GM23248 (cell line): ENCODE measurements at regions not wholly inside any gene's neighbourhood (a gene's known extent, or its start where the extent isn't known, plus 50 kb on each side); places are given as distances from the start of the nearest gene placed in this dataset.

ENCODE experiments used
- EZH2 ChIP-seq: fragments of 200-600 bp; sonication (generic); IDR thresholded peaks from 2 replicates; pipeline ENCODE4 v1.6.1; 2018; ENCODE audit warnings: antibody characterized with exemption, mild to moderate bottlenecking; ENCODE audit not compliant: insufficient read depth, poor library complexity, severe bottlenecking
- EZH2phosphoT487 ChIP-seq: fragments of 200-600 bp; sonication (generic); IDR thresholded peaks from 2 replicates; pipeline ENCODE4 v1.6.1; 2018; ENCODE audit warnings: antibody characterized with exemption, moderate library complexity, mild to moderate bottlenecking, low read depth; ENCODE audit not compliant: insufficient read depth

- no peak for TF ChIP-seq EZH2phosphoT487
- no peak for TF ChIP-seq EZH2
Measured at GRCh38 chr2:41457026-41457425, 590.8 kb upstream of the PKDCC start.
